Esophagus squamous epithelium (tissue), 5 donors: ENCODE measurements at regions not wholly inside any gene's neighbourhood (a gene's known extent, or its start where the extent isn't known, plus 50 kb on each side); places are given as distances from the start of the nearest gene placed in this dataset.

Source experiments
- DNase-seq: peaks from one replicate; lab custom pipeline; 2025; lab: John Stamatoyannopoulos, UW
- H3K27ac ChIP-seq, 4 donors: fragments of 200-600 bp; sonication (generic); one replicate each; pipeline ENCODE4 v1.5.1; 2016 to 2019; ENCODE audit warnings: mild to moderate bottlenecking in 1 of 4
- H3K27me3 ChIP-seq, 4 donors: fragments of 200-600 bp; sonication (generic); 1 replicate in 3 of 4; 2 replicates in 1 of 4; pipeline versions ENCODE4 v1.5.1 to v1.6.0; 2017 to 2021; ENCODE audit warnings: antibody characterized with exemption in 1 of 4
- H3K36me3 ChIP-seq, 3 donors: fragments of 200-600 bp; sonication (generic); one replicate each; pipeline ENCODE4 v1.5.1; 2016 to 2019
- H3K4me1 ChIP-seq, 3 donors: fragments of 200-600 bp; sonication (generic); one replicate each; pipeline ENCODE4 v1.5.1; 2017 to 2019
- H3K4me3 ChIP-seq, 4 donors: fragments of 200-600 bp; sonication (generic); 1 replicate in 3 of 4; 2 replicates in 1 of 4; pipeline ENCODE4 v1.5.1; 2016 to 2019; ENCODE audit warnings: mild to moderate bottlenecking in 2 of 4, moderate library complexity in 1 of 4
- H3K9me3 ChIP-seq, 3 donors: fragments of 200-600 bp; sonication (generic); one replicate each; pipeline ENCODE4 v1.5.1; 2016 to 2019
- POLR2A ChIP-seq, 4 donors: fragments of 450-650 bp; IDR thresholded peaks; one replicate each; pipeline ENCODE4 v1.6.1; 2017; ENCODE audit warnings: antibody characterized with exemption in 4 of 4, mild to moderate bottlenecking in 4 of 4, moderate library complexity in 3 of 4
- WGBS, 2 donors: methylation state at CpG; one replicate each; pipeline ENCODE4 v1.1.5; 2018; 5-methylcytosine and 5-hydroxymethylcytosine counted together
- intact Hi-C: fragments of 100-400 bp; cut with DNase I; formaldehyde crosslinking; loops from one replicate; pipeline ENCODE4 v1.15.0; 2022
- TF ChIP-seq, protein P1 (sequence below), 6 experiments: fragments of 450-650 bp in 4 of 6; fragments of 200-600 bp in 2 of 6; sonication (generic) in 2 of 6; IDR thresholded peaks; one replicate each; pipeline ENCODE4 v1.5.1; 2016 to 2019; ENCODE audit warnings: antibody characterized with exemption in 6 of 6, mild to moderate bottlenecking in 4 of 6, moderate library complexity in 4 of 6
- donor health status: DM: yes; HTN: yes; CAD: no.

DNA sequence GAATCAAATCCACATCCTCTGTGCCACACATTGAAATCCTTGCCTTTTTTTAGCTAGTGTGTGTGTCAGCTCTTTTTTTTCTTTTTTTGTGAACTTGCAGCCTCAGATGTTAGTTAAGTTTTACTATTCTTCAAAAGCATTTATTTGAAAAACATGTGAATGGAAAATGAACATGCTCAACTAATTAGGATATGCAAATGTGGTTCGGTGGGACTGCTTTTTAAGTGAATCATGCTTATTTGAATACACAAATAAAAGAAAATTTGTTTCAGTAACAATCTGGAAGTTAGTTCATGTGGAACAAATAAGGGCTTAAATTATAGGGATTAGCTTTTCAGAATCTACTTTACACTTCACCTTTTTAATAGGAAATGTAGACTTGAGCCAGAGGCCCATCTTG is 751.5 kb upstream of the FAM241A start:
- H3K27me3 ChIP-seq: no peaks in the 10 kb centered on the region
- intact Hi-C loops: no loop called here
- TF ChIP-seq, protein P1, sequence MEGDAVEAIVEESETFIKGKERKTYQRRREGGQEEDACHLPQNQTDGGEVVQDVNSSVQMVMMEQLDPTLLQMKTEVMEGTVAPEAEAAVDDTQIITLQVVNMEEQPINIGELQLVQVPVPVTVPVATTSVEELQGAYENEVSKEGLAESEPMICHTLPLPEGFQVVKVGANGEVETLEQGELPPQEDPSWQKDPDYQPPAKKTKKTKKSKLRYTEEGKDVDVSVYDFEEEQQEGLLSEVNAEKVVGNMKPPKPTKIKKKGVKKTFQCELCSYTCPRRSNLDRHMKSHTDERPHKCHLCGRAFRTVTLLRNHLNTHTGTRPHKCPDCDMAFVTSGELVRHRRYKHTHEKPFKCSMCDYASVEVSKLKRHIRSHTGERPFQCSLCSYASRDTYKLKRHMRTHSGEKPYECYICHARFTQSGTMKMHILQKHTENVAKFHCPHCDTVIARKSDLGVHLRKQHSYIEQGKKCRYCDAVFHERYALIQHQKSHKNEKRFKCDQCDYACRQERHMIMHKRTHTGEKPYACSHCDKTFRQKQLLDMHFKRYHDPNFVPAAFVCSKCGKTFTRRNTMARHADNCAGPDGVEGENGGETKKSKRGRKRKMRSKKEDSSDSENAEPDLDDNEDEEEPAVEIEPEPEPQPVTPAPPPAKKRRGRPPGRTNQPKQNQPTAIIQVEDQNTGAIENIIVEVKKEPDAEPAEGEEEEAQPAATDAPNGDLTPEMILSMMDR (IDR thresholded peaks at IDR 0.05): no peak
- no peak for TF ChIP-seq POLR2A (IDR thresholded peaks at IDR 0.05)
- no peaks in the 10 kb centered on the region for H3K9me3 ChIP-seq
- no peak overlapping the region for H3K27ac ChIP-seq
- H3K4me3 ChIP-seq: no peak overlapping the region
- no peaks in the 10 kb centered on the region for H3K4me1 ChIP-seq
- no peak for DNase-seq
- 44 to 63% methylated on average over 1 of the region's 1 CpG for WGBS, 2 donors
- no peaks in the 10 kb centered on the region for H3K36me3 ChIP-seq

DNA sequence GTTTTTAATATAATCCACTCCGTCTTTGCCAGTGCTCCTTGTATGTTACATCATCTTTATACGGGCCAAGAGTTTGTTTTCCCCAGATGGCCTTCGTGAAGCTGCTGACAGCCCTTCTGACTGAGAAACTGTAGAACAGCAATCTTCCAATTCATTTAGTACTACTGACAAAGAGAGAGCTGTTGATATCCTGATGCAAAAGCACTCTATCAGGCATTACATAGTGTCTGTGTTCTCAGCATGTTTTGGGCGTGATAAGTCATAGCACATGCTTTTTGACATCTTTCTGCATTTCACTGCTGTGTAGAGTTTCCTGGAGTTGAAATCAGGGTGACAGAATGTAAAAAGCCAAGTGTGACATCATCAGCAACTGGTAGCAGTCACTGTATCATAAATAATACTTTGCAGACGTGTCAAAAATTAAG is 746.3 kb upstream of the FAM241A start:
- TF ChIP-seq, protein P1 (IDR thresholded peaks at IDR 0.05): no peak
- TF ChIP-seq POLR2A (IDR thresholded peaks at IDR 0.05): no peak
- H3K4me3 ChIP-seq: no peak overlapping the region
- no peaks in the 10 kb centered on the region for H3K9me3 ChIP-seq
- peaks cover 0 to 23% (median 0%) of the 10 kb centered on the region in 3 donors for H3K4me1 ChIP-seq
- intact Hi-C loops: no loop called here
- H3K27me3 ChIP-seq: no peaks in the 10 kb centered on the region
- H3K27ac ChIP-seq: peak overlapping the region in 1 of 4 donors; percentile 6
- DNase-seq: no peak
- WGBS, 2 donors: 37 to 54% methylated on average over 5 of the region's 5 CpGs
- H3K36me3 ChIP-seq: no peaks in the 10 kb centered on the region

DNA sequence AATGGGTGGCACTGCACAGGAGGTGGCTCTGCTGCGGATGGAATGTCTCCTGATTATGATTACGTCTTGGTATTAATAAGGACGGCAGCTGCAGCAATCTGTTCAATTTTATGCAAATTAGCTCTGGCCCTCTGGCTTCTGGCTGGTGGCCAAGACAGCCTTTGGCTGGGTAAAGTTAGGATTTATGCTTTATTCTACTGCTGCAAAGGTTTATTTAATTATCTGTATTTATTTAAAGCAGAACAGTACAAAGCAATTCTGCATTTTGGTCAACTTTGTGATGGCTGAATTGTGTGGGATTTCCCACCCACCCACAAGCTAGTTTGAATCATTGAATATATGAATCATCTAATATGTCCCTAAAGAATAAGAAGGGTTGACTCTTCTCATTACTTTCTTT is 745.6 kb upstream of the FAM241A start:
- no peaks in the 10 kb centered on the region for H3K36me3 ChIP-seq
- no peaks in the 10 kb centered on the region for H3K27me3 ChIP-seq
- TF ChIP-seq, protein P1 (IDR thresholded peaks at IDR 0.05): no peak
- no peak for TF ChIP-seq POLR2A (IDR thresholded peaks at IDR 0.05)
- DNase-seq: no peak
- no peak overlapping the region for H3K4me3 ChIP-seq
- intact Hi-C loops: no loop called here
- 41 to 63% methylated on average over 3 of the region's 3 CpGs for WGBS, 2 donors
- no peaks in the 10 kb centered on the region for H3K9me3 ChIP-seq
- H3K4me1 ChIP-seq: peaks cover 0 to 23% (median 0%) of the 10 kb centered on the region in 3 donors
- H3K27ac ChIP-seq: no peak overlapping the region

DNA sequence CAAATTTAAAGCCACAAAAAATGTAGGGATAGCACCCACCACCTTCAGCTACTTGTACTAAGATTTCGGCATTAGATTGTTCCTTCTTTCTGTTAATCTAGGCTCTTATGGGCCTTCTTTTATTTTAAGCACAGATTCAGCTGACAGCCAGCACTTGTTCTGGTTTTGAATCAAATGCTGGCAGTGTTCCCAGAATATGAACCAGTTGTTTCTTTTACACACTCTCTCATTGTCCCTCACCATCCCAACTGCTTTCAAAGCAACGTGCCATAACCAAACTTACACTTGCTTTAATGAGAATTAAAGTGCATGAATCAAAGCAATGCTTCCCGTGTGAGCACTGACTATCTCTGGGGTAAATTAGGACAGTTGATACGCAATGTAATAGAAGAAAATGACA is 744.5 kb upstream of the FAM241A start:
- DNase-seq: no peak
- Histone ChIP-seq H3K27ac (no peak overlapping the region), H3K27me3 (no peaks in the 10 kb centered on the region), H3K4me3 (no peak overlapping the region), H3K36me3 (no peaks in the 10 kb centered on the region), H3K9me3 (no peaks in the 10 kb centered on the region), H3K4me1 (peaks cover 0 to 23% (median 0%) of the 10 kb centered on the region in 3 donors)
- intact Hi-C loops: no loop called here
- TF ChIP-seq, protein P1 (IDR thresholded peaks at IDR 0.05): no peak
- no peak for TF ChIP-seq POLR2A (IDR thresholded peaks at IDR 0.05)
- WGBS, 2 donors: 20 to 24% methylated on average over 4 of the region's 4 CpGs

DNA sequence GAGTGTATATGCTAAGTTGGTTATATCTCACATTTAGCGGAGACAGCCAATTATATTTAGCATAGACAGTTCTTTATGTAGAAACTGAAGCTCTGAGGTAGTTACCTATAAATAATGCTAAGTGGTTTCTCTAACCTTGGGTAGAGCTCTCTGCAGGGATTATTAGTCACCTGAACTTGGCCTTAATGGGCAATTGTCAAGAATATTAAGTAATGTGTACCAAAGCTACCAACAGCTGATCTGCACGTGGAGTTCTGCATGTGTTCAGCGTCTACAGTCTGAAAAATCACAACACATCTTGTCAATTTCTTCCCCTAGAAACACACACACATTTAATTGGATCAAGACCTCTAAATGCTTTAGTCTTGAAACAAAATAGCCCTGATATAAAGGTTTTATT is 740.6 kb upstream of the FAM241A start:
- DNase-seq: no peak
- no peaks in the 10 kb centered on the region for H3K36me3 ChIP-seq
- H3K27me3 ChIP-seq: no peaks in the 10 kb centered on the region
- H3K9me3 ChIP-seq: no peaks in the 10 kb centered on the region
- no peak overlapping the region for H3K27ac ChIP-seq
- TF ChIP-seq, protein P1 (IDR thresholded peaks at IDR 0.05): no peak
- TF ChIP-seq POLR2A (IDR thresholded peaks at IDR 0.05): no peak
- no peak overlapping the region for H3K4me3 ChIP-seq
- 85% methylated on average over 3 of the region's 3 CpGs for WGBS, 2 donors
- intact Hi-C loops: no loop called here
- peaks cover 0 to 15% (median 0%) of the 10 kb centered on the region in 3 donors for H3K4me1 ChIP-seq
